Right lung (tissue), 2 donors: ENCODE measurements at regions not wholly inside any gene's neighbourhood (a gene's known extent, or its start where the extent isn't known, plus 50 kb on each side); places are given as distances from the start of the nearest gene placed in this dataset.
"Not testable (repeated sequence)": the region's sequence is repeated elsewhere in the genome, so short reads cannot be mapped to it uniquely, and the experiment has no call there.

Experiments used
- DNase-seq, 2 donors: peaks; one replicate each; pipeline ENCODE4 v3.0.0-alpha.2; 2013

- DNase-seq = no peak
Observed at GRCh38 chr2:195572895-195573683, 83.9 kb upstream of the SLC39A10 start.

- DNase-seq = no peak
Observed at GRCh38 chr2:195570329-195570728, 86.7 kb upstream of the SLC39A10 start.

GRCh38 chr2:195569255-195569654 lies 87.8 kb upstream of the SLC39A10 start:
- DNase-seq = no peak

- DNase-seq = not testable (repeated sequence)
Observed at GRCh38 chr2:195564625-195565135, 92.3 kb upstream of the SLC39A10 start.

GRCh38 chr2:195563857-195564512 lies 93.0 kb upstream of the SLC39A10 start:
- DNase-seq = no peak

- DNase-seq = no peak
Observed at GRCh38 chr2:195562570-195563566, 94.2 kb upstream of the SLC39A10 start.

GRCh38 chr2:195561116-195561921 lies 95.7 kb upstream of the SLC39A10 start:
- no peak for DNase-seq

GRCh38 chr2:195560209-195560895 lies 96.7 kb upstream of the SLC39A10 start:
- DNase-seq = no peak

GRCh38 chr2:195559431-195559914 lies 97.6 kb upstream of the SLC39A10 start:
- DNase-seq = peak; percentile 75 to 77

- DNase-seq = no peak
Observed at GRCh38 chr2:195555971-195556370, 101.1 kb upstream of the SLC39A10 start.

GRCh38 chr2:195552581-195552980 lies 104.4 kb upstream of the SLC39A10 start:
- no peak for DNase-seq

- DNase-seq = no peak
Observed at GRCh38 chr2:195548198-195548940, 108.7 kb upstream of the SLC39A10 start.

- not testable (repeated sequence) for DNase-seq
Observed at GRCh38 chr2:195547268-195547840, 109.7 kb upstream of the SLC39A10 start.

GRCh38 chr2:195545811-195546210 lies 111.2 kb upstream of the SLC39A10 start:
- DNase-seq = no peak

GRCh38 chr2:195543902-195544894 lies 112.8 kb upstream of the SLC39A10 start:
- DNase-seq = no peak

- no peak for DNase-seq
Observed at GRCh38 chr2:195543063-195543462, 114.0 kb upstream of the SLC39A10 start.

- DNase-seq = no peak
Observed at GRCh38 chr2:195542067-195542466, 115.0 kb upstream of the SLC39A10 start.

- no peak for DNase-seq
Observed at GRCh38 chr2:195538937-195539336, 118.1 kb upstream of the SLC39A10 start.
